Skeletal muscle tissue (tissue), 3 donors: ENCODE measurements at regions not wholly inside any gene's neighbourhood (a gene's known extent, or its start where the extent isn't known, plus 50 kb on each side); places are given as distances from the start of the nearest gene placed in this dataset.

Experiments used
- H3K27ac ChIP-seq: one replicate; pipeline ENCODE4 v1.7.0; 2013; ENCODE audit warnings: mild to moderate bottlenecking, low read depth, low read length, inconsistent platforms
- H3K27me3 ChIP-seq, 3 donors: one replicate each; pipeline ENCODE4 v1.7.0; 2013; ENCODE audit warnings: low read length in 3 of 3; ENCODE audit not compliant: control insufficient read depth in 3 of 3, insufficient read depth in 3 of 3
- H3K36me3 ChIP-seq, 3 donors: one replicate each; pipeline ENCODE4 v1.7.0; 2013; ENCODE audit warnings: low read length in 3 of 3; ENCODE audit not compliant: control insufficient read depth in 3 of 3, insufficient read depth in 3 of 3
- H3K4me1 ChIP-seq, 3 donors: one replicate each; pipeline ENCODE4 v1.7.0; 2013; ENCODE audit warnings: low read length in 3 of 3, mild to moderate bottlenecking in 3 of 3; ENCODE audit not compliant: control insufficient read depth in 3 of 3, insufficient read depth in 3 of 3
- H3K4me3 ChIP-seq, 3 donors: one replicate each; pipeline ENCODE4 v1.7.0; 2013; ENCODE audit warnings: low read length in 3 of 3
- H3K9ac ChIP-seq, 3 donors: one replicate each; pipeline ENCODE4 v1.7.0; 2013; ENCODE audit warnings: low read length in 3 of 3, mild to moderate bottlenecking in 3 of 3, moderate library complexity in 2 of 3, low read depth in 1 of 3
- H3K9me3 ChIP-seq, 3 donors: one replicate each; pipeline ENCODE4 v1.7.0; 2013; ENCODE audit warnings: low read length in 3 of 3; ENCODE audit not compliant: control insufficient read depth in 3 of 3
- donor health status: Osteomylitis.

DNA sequence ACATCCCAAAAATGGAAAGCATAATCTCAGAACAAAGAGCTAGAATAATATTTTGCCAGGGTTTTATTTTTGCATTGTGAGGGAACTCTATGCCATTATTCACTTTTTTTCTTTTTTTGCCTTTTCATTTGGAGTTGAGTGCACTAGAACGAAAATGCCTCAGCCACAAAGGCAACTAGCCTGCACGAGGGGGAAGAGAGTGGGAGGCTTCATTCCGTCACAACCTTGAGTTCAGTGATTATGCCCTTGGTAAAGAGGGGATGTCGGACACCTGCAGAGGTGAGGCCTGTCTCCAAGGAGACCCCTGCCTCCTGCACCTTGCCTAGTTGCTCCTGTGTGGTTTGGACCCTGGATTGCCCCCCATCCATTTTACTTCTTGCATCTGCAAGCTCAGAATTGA lies 232.7 kb downstream of the TEX36 start:
- Histone ChIP-seq H3K27ac (no peak overlapping the region), H3K9me3 (no peaks in the 10 kb centered on the region), H3K4me3 (no peak overlapping the region), H3K36me3 (no peaks in the 10 kb centered on the region), H3K9ac (no peak overlapping the region), H3K4me1 (no peaks in the 10 kb centered on the region), H3K27me3 (peaks cover 0 to 12% (median 3%) of the 10 kb centered on the region in 3 donors)

DNA sequence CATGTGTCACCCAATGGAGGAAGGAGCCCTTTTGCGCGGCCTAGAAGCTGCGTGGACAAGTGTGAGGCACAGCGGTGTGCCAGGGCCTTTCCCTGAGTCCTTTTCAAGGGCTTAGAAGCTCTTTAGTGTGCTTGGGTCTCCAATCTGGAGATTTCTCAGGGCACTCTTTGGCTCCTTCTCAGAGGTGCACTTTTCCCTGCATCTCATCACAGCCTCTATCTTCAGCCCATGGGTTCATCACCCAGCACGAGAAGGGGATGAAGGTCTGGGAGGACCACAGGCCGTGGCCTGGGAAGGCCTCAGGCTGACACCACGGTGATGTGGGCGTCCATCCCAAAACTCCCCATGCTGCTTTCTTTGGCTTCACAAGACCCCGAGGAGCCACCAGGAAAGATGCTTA lies 233.4 kb downstream of the TEX36 start:
- no peaks in the 10 kb centered on the region for H3K4me1 ChIP-seq
- no peak overlapping the region for H3K27ac ChIP-seq
- no peaks in the 10 kb centered on the region for H3K36me3 ChIP-seq
- H3K9me3 ChIP-seq = no peaks in the 10 kb centered on the region
- H3K9ac ChIP-seq = no peak overlapping the region
- no peak overlapping the region for H3K4me3 ChIP-seq
- peaks cover 0 to 7% (median 3%) of the 10 kb centered on the region in 3 donors for H3K27me3 ChIP-seq

DNA sequence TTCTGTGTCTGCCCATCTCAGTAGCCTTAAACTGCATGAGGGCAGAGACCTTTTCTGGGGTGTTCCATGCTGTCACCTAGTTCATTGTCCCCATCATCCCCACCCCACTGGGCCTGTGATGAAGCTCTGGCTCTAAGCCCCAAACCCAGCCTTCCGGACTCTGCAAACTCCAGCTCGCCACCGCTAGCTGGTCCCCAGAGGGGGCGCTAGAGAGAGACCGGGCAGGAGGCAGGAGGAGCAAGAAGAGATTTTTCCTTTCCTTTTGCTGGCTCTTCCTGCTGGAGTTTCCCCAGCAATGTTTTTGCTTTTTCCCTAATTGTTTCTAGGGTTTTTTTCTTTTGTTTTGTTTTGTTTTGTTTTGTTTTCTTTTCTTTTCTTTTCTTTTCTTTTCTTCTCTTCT lies 234.4 kb downstream of the TEX36 start:
- Histone ChIP-seq H3K9me3 (no peaks in the 10 kb centered on the region), H3K27ac (no peak overlapping the region)

DNA sequence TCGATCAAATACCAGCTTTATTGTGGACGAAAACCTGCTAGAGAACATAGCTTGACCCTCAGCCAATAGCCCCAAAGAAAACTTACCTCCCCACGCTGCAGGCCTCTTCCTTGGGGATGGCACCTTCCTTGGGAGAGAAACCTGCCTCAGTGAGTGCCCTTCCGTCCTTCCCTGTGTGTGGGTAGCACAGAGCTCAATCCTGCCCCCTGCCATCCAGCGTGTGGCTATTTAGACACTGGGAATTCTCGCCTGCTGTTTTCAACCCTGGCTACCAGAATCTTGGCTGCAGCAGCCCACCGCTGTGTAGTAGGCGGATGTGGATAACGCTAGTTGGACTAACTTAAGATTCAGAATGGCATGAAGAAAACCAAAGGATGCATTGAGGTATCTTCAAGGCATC lies 238.2 kb downstream of the TEX36 start:
- Histone ChIP-seq H3K9me3 (no peaks in the 10 kb centered on the region), H3K4me1 (peaks cover 0 to 2% (median 0%) of the 10 kb centered on the region in 3 donors), H3K36me3 (no peaks in the 10 kb centered on the region), H3K9ac (no peak overlapping the region), H3K27ac (no peak overlapping the region), H3K27me3 (peaks cover 4 to 7% (median 5%) of the 10 kb centered on the region in 3 donors), H3K4me3 (no peak overlapping the region)

More for the DNA sequence above, 234.4 kb downstream of the TEX36 start:
- Histone ChIP-seq H3K27me3 (peaks cover 0 to 6% (median 3%) of the 10 kb centered on the region in 3 donors), H3K4me1 (no peaks in the 10 kb centered on the region), H3K36me3 (no peaks in the 10 kb centered on the region), H3K4me3 (no peak overlapping the region), H3K9ac (no peak overlapping the region)

DNA sequence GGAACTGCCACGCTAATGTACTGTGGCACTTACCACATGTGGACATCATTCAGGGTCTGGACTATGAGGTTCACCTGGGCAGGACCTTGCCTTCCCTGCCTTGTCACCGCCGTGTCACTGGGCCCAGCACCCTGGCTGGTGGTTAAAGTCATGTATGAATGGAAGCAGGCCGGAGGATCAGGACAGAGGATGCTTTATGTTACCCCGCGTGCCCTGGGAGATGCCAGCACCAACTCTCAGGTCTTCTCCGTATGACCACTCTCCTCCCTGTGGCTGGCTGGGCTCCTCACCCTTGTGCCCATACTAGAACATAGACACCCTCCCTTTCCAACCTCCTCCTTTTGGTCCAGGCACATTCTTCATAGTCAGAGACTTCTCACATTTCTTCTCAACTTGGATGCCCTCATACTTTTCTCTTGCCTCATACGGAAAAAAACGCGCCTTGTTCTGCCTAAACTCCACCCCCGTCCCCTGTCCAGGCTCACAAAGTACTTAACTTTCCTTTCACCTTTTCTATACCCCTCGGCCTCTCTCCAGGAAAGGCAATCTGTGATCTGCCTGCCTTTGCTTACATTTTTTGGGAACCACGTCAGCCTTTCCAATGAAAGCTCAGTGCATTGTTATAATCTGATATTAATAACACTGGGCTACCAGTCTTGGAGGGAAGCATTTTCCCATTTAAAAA lies 240.0 kb downstream of the TEX36 start:
- H3K4me1 ChIP-seq = peaks cover 0 to 2% (median 0%) of the 10 kb centered on the region in 3 donors
- no peak overlapping the region for H3K27ac ChIP-seq
- no peak overlapping the region for H3K9ac ChIP-seq
- H3K36me3 ChIP-seq = no peaks in the 10 kb centered on the region
- no peak overlapping the region for H3K4me3 ChIP-seq
- no peaks in the 10 kb centered on the region for H3K9me3 ChIP-seq
- H3K27me3 ChIP-seq = peaks cover 4 to 7% (median 5%) of the 10 kb centered on the region in 3 donors

DNA sequence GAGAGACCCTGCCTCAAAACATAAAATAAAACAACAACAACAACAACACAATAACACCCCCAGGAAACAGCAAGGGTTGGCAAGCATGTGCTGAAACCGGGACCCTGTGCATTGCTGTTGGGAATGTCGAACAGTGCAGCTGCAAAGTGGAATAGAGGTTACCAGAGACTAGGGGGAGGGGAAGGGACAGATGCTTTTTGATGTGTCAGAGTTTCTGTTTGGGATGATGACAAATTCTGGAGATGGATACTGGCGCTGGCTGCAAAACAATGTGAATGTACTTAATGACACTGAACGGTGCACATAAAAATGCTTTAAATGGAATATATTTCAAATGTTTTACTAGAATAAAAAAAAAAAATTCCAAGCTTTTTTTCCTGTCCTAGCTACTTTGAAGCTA lies 241.8 kb downstream of the TEX36 start:
- Histone ChIP-seq H3K27me3 (peaks cover 4 to 7% (median 5%) of the 10 kb centered on the region in 3 donors), H3K9me3 (no peaks in the 10 kb centered on the region), H3K27ac (no peak overlapping the region), H3K9ac (no peak overlapping the region), H3K4me1 (peaks cover 0 to 2% (median 0%) of the 10 kb centered on the region in 3 donors), H3K4me3 (no peak overlapping the region), H3K36me3 (no peaks in the 10 kb centered on the region)

DNA sequence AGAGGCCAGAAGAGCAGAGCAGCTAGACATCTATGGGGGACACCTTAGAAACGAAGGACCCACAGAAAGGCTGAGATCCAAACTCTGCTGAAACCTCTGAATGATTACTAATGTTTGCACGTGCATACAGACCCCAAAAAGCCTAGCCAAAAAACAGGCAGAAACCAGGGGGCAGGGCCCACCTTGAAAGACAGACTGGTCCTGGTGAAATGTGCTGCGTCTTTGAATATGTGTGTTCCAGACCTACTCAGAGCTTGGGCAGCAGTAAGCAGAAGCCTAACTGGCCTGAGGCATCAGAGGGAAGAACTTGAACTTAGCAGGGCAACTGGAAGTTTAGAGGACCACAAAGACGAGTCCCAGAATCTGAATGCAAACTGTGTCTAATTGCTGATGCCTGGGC lies 251.8 kb downstream of the TEX36 start:
- no peak overlapping the region for H3K9ac ChIP-seq
- H3K36me3 ChIP-seq = no peaks in the 10 kb centered on the region
- no peak overlapping the region for H3K27ac ChIP-seq
- H3K27me3 ChIP-seq = peaks cover 0 to 2% (median 0%) of the 10 kb centered on the region in 3 donors
- peaks cover 0 to 2% (median 0%) of the 10 kb centered on the region in 3 donors for H3K9me3 ChIP-seq
- no peak overlapping the region for H3K4me3 ChIP-seq
- H3K4me1 ChIP-seq = no peaks in the 10 kb centered on the region

DNA sequence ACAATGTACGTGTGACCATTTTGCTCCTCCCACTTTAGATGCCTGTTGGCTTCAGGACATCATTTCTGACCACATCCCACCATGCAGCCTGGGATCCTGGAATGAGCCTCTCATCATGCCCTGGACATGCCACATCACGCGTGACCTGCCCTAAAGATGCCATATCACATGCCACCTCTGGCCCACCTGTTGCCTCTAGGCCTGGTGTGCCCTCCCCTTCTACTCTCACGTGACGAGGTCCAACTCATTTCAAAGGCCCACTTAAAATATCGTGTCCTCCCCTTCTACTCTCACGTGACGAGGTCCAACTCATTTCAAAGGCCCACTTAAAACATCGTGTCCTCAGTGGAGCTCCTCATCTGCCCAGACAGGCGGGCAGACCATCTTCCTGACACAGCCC lies 254.9 kb downstream of the TEX36 start:
- no peak overlapping the region for H3K27ac ChIP-seq
- no peaks in the 10 kb centered on the region for H3K4me1 ChIP-seq
- H3K9ac ChIP-seq = no peak overlapping the region
- H3K9me3 ChIP-seq = peaks cover 0 to 3% (median 0%) of the 10 kb centered on the region in 3 donors
- no peaks in the 10 kb centered on the region for H3K36me3 ChIP-seq
- peaks cover 0 to 2% (median 0%) of the 10 kb centered on the region in 3 donors for H3K27me3 ChIP-seq
- no peak overlapping the region for H3K4me3 ChIP-seq

DNA sequence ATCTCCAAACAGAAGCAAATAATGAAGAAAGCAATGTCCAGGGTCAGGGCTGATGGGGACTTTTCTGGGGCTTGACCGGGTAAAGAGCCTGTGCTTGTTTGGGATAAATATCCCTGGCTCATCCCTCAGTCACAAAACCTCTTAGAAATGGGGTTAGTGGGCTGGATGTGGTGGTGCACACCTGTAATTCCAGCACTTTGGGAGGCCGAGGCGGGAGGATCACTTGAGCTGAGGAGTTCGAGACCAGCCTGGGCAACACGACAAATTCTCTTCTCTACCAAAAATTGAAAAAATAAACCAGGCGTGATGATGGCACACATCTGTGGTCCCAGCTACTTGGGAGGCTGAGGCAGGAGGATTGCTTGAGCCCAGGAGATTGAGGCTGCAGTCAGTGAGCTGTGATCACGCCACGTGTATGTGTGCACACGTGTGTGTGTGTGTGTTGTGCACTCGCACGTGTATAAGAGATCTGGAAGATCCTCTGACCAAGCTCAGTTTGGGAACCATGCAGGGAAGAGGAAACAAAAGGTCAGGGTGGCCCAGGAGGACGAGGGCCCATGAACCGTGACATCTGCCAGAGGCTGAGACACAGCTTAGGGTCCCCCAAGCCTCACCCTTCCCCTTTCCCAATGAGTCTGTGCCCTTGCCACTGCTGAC lies 258.6 kb downstream of the TEX36 start:
- Histone ChIP-seq H3K27ac (no peak overlapping the region), H3K4me3 (no peak overlapping the region), H3K36me3 (no peaks in the 10 kb centered on the region), H3K9ac (no peak overlapping the region), H3K9me3 (peaks cover 0 to 3% (median 0%) of the 10 kb centered on the region in 3 donors), H3K4me1 (no peaks in the 10 kb centered on the region), H3K27me3 (peaks cover 0 to 2% (median 0%) of the 10 kb centered on the region in 3 donors)

DNA sequence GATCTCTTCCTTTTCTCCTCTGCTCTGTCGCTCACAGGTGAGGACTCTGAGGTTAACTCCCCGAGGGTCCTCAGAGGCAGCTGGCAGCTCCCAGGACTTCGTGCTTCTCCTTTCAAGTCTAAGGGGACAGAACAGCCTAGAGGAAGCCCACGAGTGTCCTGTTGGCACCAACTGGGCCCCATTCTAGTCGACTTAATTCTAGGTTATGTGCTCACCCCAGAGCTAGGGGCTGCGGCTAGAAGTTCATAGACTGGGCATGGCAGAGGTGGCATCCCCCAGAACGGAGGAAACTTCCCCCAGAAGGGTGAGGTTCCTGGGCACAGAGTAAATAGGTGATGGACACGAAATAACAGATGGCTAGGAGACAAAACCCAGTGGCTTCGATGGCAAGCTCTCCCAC lies 259.4 kb downstream of the TEX36 start:
- H3K9ac ChIP-seq = no peak overlapping the region
- no peak overlapping the region for H3K27ac ChIP-seq
- H3K4me1 ChIP-seq = no peaks in the 10 kb centered on the region
- H3K36me3 ChIP-seq = no peaks in the 10 kb centered on the region
- peaks cover 0 to 2% (median 0%) of the 10 kb centered on the region in 3 donors for H3K27me3 ChIP-seq
- peaks cover 0 to 3% (median 0%) of the 10 kb centered on the region in 3 donors for H3K9me3 ChIP-seq
- H3K4me3 ChIP-seq = no peak overlapping the region
